ENCODE measurements at regions not wholly inside any gene's neighbourhood (a gene's known extent, or its start where the extent isn't known, plus 50 kb on each side); places are given as distances from the start of the nearest gene placed in this dataset.
"Not testable (repeated sequence)": the region's sequence is repeated elsewhere in the genome, so short reads cannot be mapped to it uniquely, and the experiment has no call there.

GRCh38 chr10:81288544-81288943, 586.5 kb upstream of the NRG3 start:
- no peak for DNase-seq

DNA sequence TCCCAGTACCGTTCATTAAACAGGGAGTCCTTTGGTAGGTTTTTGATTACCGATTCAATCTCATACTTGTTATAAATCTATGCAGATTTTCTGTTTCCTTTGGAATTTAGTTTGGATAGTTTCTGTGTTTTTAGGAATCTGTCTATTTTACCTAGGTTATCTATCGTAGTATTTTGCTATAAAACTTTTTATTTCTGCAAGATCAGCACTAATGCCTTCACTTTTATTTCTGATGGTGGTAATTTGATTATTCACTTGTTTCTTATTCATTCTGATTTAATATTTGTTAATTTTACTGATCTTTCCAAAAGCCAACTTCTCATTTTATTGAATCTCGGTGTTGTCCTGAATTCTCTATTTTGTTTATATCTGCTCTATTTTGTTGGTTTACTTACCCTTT, 577.7 kb upstream of the NRG3 start:
- no peak for DNase-seq

DNA sequence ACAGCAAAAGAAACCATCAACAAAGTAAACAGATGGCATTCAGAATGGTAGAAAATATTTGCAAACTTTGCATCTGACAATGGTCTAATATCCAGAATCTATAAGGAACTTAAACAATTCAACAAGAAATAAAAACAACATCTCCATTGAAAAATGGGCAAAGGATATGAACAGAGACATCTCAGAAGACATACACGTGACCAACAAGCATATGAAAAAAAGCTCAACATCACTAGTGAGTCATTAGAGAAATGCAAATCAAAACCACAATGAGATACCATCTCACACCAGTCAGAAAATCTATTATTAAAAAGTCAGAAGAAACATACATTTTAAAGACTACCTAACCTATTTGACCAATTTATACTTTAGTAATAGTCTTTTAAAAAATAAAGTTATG, 571.3 kb upstream of the NRG3 start:
- DNase-seq, result no peak

DNA sequence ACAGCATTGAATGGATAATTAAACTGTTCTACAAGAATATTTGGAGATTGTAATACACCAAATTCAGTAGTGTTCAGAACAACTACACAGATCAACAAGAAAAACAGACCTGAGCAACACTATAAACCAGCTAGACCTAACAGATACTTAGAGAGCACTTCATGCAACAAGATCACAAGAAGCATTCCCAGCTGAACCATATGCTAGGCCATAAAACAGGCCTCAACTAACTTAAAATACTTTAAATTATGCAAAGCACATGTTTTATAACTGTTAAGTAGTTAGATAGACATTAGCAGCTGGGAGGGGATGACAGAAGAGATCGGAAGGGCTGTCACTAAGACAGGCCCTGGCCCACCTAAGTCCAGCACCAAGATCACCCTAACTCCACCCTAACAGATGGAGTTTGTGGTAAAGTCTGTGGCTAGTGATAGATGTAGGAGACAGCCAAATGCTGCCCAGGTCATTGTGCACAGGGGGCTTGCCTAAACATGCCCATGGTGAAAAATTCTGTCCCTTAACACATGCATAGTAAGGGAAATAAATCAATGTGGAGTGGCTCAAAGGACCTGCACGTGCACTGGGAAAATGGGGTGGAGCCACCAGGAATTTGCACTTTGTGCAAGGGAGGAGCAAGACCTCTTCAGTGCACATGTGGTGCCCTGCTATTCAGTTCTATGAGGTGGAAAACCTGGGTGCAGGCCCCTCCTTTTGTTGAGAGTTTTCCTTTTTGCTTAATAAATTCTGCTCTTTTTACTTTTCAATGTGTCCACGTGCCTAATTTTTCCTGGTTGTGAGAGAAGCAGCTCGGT, 567.8 kb upstream of the NRG3 start:
- DNase-seq, result no peak

DNA sequence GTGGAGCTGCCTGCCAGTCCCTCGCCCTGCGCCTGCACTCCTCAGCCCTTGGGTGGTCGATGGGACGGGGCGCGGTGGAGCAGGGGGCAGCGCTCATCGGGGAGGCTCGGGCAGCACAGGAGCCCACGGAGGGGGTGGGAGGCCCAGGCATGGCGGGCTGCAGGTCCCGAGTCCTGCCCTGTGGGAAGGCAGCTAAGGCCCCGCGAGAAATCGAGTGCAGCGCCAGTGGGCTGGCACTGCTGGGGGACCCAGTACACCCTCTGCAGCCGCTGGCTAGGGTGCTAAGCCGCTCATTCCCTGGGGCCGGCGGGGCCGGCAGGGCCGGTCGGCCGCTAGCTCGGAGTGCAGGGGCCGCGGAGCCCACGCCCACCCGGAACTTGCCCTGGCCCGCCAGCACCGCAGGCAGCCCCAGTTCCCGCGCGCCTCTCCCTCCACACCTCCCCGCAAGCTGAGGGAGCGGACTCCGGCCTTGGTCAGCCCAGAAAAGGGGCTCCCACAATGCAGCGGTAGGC, 565.9 kb upstream of the NRG3 start:
- DNase-seq, result no peak

GRCh38 chr10:81314471-81314870, 560.5 kb upstream of the NRG3 start:
- DNase-seq, result no peak

- DNase-seq, result no peak
These were observed 560.0 kb upstream of the NRG3 start for GRCh38 chr10:81315026-81315425.

DNA sequence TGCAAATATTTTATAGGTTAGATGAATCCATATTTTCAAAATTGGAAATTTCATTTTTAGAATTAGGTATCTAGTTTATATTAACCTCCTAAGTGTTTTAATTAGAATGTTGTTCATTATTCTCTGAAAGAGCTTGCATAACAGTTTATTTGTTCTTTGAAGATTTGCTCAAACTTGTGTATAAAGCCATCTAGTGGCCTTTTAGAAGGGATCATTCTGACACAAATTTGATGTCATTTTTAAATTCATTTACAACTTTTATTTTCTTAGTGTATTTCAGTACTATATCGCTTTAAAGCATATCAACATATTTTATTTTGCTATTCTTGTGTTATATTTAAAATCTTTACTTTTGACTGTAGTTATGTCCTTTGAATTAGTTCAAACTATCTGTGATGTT, 527.0 kb upstream of the NRG3 start:
- DNase-seq, result no peak

DNA sequence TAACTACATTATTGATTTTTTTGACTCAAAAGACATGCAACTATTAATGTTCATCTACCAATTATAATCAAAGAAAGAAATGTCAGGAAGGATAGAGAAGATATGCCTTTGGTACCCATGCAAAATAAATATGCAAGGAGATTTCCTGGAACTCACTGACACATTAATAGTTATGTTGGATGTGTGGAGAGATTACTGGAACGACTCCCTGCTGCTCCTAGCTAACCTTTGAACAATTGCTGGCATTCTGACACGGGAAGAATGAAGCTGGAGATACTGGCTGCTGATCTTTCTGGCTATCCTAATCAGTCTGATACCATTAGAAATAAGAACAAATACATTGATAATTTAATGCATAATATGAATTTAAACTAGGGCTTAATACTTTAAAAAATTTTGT, 507.9 kb upstream of the NRG3 start:
- DNase-seq, result no peak

- DNase-seq, result no peak
These were observed 488.2 kb upstream of the NRG3 start for GRCh38 chr10:81386817-81387216.

DNA sequence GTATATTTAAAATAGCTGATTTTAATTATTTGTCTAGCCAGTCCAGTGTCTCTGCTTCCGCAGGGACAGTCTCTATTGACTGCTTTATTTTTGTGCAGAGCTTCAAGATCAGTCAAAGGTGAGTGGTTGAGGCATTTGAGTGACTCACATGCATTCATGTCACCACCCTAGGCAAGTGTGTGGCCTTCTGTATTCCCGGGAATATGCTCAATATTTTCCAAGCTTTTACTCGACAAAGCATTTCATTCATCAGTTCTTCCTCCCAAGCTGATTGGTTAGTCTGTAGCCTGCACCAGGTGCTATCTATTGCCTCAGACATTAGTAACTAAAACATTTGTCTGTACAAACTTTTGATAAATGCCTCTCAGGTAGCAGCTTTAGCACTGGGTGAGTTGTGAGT, 471.5 kb upstream of the NRG3 start:
- DNase-seq, result no peak

GRCh38 chr10:81405399-81405798, 469.6 kb upstream of the NRG3 start:
- no peak for DNase-seq

GRCh38 chr10:81414038-81414437, 461.0 kb upstream of the NRG3 start:
- no peak for DNase-seq

DNA sequence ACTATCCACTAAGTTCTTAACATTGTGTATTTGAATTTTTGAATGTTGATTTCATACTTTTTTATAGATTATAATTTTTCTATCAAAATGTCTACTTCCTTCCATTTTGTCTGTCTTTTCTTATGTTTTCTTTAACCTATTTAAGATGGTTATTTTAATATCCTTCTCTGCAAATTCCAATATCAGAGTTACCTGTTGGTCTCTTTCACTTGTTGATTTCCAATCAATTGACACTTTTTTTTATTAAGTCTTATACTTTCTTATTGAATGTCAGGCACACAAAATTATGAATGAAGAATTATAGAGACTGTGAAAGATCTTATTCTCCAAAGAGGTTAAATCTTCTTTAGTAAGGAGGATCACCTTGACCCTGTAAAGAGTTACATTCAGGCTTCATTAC, 448.3 kb upstream of the NRG3 start:
- no peak for DNase-seq

- DNase-seq, result no peak
These were observed 446.4 kb upstream of the NRG3 start for GRCh38 chr10:81428456-81429134.

DNA sequence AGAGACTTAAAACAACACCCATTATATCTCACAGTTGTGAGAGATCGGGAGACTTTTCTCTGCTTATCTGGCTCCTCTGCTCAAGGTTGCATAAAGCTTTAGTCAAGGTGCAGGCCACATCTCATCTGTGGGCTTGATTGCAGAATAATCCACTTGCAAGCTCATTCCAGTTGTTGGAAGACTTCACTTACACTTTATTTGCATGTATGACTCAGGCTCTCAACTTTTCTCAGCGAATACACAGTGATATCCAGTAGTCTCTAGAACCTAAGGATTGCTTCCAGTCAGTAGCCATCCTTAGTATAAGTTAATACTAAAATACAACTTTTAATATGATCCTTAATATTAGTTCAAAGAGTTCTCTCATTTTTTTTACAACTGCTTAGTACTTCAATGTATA, 435.5 kb upstream of the NRG3 start:
- no peak for DNase-seq

GRCh38 chr10:81441624-81442023, 433.4 kb upstream of the NRG3 start:
- DNase-seq, result not testable (repeated sequence)

DNA sequence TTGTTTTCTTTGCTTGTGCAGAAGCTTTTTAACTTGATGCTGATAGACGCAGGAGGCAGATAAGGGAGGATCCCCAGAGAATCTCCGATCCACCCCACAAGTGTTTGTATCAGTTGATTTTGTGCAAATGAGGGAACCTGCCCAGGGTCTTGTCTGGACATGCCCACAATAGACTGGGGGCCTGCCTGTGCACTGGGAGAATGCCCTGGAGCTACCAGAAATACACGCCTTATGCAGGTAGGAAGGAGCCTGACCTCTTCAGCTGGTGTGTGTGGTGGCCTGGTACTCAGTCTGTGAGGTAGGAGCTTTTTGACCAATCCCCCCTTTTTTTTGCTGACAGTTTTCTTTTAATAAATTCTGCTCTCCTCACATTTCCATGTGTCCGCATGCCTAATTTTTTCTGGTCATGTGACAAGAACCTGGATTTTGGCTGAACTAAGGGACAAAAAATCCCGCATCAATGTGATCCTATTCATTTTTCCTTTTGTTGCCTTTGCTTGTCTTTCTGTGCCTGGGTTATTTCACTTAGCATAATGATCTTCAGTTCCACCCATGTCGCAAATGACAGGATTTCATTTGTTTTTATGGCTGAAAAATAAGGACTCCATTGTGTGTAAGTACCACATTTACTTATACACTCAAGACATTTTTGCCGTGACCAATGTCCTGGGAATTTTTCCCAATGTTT, 430.6 kb upstream of the NRG3 start:
- DNase-seq, result no peak

DNA sequence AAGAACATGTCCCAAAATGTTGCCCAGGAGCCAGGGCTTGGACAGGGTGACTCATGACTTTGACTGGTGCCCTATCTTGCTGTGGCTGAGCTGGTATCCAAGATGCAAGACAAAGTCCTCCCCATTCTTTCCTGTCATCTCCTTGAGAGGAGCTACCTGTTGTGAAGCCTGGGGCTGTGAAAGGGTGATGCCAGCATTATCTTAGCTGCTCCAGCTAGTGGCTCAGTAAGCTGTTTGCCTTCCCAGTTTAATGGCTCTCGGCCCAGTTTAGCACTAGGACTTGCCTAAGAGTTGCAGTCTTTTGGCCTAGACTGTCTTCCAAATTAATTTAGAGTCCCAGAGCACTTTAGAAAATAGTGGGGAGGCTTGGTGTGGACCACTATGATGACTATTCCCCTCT, 424.3 kb upstream of the NRG3 start:
- DNase-seq, result no peak

DNA sequence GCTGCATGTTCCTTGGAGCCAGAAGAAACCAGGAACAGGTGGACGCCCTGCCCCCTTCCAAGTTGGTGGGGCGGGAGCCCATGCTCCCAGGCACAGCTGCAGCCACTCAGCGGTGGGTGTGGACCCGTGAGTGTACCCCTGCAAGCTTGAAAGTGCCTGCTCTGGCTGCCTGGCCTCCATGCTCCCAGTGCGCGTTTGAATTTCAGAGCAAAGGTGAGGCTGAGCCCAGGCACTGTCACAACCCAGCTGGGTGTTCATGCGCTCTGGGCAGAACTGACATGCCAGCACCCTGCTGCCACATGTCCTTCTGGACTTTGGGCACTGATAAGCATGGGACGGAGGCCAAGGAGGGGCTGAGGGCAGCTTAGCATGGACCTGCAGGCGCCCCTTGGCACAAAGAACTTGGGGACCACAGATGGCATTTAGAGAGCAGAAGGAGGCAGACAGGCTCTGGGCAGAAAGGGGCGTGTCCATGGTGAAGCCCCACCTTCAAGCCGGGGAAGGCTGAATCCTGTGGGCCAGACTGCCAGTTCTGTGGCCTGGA, 402.0 kb upstream of the NRG3 start:
- no peak for DNase-seq

GRCh38 chr10:81473755-81474154, 401.2 kb upstream of the NRG3 start:
- DNase-seq, result no peak

- DNase-seq, result no peak
These were observed 395.7 kb upstream of the NRG3 start for GRCh38 chr10:81479316-81479715.

GRCh38 chr10:81496626-81497025, 378.4 kb upstream of the NRG3 start:
- DNase-seq, result no peak

All from HCEC 1CT (cell line).